CMK (cell line): ENCODE measurements at regions not wholly inside any gene's neighbourhood (a gene's known extent, or its start where the extent isn't known, plus 50 kb on each side); places are given as distances from the start of the nearest gene placed in this dataset.

Source experiments
- DNase-seq: peaks from one replicate; pipeline ENCODE4 v3.0.0-alpha.2; 2010; ENCODE audit warnings: low read depth

DNA sequence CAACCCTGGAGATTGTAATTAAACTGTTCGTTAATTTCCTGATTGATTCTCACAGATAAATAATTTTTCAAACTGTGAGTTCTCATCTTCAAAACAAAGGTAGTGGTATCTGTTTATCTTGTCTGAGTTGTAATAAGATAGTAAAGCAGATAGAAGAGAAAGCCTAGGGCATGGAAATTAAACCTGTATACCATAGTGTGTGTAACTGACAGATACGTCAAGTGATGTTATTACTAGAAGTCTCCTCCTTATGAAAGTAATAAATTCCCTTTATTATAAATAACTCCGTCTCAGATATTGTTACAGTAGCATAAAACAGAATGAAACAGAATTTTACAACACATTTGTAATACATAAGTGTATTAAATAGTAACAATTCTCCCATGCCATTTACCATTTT lies 1065.1 kb downstream of the SLITRK1 start:
- no peak for DNase-seq

GRCh38 chr13:82815791-82816190 lies 1066.5 kb downstream of the SLITRK1 start:
- no peak for DNase-seq

DNA sequence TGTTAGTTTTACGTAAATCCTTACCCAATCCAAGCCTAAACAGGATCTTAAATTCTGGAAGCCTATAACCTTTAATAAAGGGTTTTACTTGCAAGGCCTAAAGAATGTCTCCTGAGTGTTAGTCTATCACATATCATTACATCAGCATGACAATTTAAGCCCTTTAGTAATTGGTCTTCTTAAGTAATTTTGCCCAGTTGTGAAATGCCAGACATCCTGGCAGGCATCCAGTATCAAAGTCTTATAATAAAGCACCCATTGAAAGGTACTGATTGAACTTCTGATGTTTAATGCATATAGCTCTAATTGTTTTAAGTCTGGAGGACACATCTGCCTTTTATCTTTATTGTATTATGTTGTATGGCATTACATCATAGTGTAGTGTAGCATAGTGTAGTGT lies 1078.9 kb downstream of the SLITRK1 start:
- no peak for DNase-seq

DNA sequence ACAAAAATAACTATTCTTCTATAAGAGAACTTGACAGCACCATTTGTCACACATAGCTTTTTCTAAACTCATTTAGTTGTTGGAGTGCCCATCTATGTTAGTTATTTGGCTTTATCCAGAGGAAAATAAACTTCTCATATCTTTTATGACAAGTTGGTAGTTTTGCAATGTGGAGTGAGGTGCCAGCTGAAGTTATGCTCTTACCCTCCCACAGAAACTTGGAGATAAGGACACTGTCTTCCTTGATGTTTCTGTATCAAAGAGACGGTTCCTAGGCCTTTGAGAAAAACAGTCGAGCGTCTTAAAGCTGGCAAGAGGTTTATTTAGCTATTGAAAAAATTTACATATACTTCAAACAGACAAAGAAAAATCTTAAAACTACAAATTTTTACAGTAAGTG lies 1079.7 kb downstream of the SLITRK1 start:
- DNase-seq, result no peak

- no peak for DNase-seq
Observed at GRCh38 chr13:82800391-82800790, 1081.9 kb downstream of the SLITRK1 start.

- DNase-seq, result no peak
Observed at GRCh38 chr13:82797876-82798275, 1084.4 kb downstream of the SLITRK1 start.

DNA sequence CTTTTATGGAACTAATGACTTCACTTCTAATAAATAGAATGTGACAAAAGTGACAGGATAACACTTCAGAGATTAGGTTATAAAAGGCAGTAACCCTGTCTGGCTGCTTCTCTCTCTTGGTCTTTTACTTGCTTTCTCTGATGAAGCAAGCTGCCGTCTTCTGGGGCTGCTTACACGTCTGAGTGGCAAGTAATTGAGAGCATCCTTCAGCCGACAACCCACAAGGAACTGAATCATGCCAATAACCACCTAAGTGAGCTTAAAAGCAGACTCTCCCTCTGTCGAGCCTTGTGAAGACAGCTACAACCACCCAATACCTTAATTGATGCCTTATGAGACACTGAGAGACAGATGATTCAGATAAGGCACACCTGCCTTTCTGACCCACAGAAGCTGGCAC lies 1091.2 kb downstream of the SLITRK1 start:
- no peak for DNase-seq

DNA sequence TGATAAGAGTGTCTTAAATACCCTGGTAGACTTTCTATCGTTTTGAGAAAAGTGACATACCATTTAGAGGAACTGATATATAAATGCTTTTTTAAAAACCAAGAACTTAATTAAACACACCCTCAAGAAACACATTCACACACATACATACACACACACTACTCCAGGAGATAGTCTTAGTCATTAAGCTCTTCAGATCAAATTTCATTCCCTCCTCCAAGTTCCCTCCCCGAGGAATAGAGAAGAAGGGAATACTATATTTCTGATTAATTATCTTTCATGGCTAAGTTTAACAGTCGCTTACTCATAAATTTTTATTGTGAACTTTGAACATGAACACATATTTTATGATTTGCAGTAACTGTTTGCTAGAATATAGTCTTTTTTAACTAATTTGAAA lies 1109.5 kb downstream of the SLITRK1 start:
- no peak for DNase-seq

DNA sequence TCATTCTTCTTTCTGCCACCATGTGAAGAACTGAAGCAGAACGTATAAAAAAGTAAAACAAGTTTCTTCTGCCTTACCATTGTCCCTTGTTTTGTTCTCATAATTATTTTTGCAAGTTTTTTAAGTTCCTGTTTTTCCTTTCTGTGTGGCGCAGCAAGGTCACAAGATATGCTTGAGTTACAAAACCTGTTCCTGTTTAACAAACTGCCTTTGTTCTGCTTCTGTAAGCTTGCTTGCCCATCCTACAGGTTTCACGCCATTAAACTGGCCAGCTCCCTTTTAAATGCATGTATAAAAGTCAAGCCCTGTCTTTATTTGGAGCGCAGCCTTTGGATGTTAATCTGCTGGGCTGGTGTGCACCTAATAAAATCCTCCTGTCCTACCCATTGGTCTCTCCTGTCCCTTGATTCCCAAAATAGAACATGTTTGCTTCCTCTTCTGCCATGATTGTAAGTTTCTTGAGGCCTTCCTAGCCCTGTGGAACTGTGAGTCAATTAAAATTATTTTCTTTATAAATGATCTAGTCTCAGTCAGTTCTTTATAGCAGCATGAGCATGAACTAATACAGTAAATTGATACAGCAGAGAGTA lies 1115.4 kb downstream of the SLITRK1 start:
- no peak for DNase-seq

GRCh38 chr13:82758044-82758443 lies 1124.2 kb downstream of the SLITRK1 start:
- DNase-seq, result no peak

- no peak for DNase-seq
Observed at GRCh38 chr13:82751206-82751605, 1131.1 kb downstream of the SLITRK1 start.

DNA sequence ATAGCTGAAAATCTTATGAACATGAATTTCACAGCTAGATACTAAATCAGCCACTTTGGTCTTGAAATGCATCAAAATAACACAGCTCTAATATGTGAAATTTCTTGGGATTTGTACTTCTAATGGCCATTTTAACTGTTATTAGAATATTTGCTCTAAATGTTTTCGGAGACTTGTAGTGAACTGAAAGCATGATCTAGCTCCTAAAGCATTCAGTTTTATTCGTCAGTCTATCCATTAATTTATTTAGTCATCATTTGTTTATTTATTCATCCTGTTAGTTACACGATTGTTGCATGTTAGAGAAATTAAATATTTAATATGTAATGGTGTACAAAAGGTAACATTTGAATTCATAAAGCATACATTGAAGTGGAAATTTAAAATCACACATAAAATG lies 1132.7 kb downstream of the SLITRK1 start:
- DNase-seq, result no peak

- DNase-seq, result no peak
Observed at GRCh38 chr13:82747958-82748357, 1134.3 kb downstream of the SLITRK1 start.

- no peak for DNase-seq
Observed at GRCh38 chr13:82747291-82747690, 1135.0 kb downstream of the SLITRK1 start.

- DNase-seq, result no peak
Observed at GRCh38 chr13:82740442-82740841, 1141.8 kb downstream of the SLITRK1 start.

GRCh38 chr13:82739881-82740280 lies 1142.4 kb downstream of the SLITRK1 start:
- DNase-seq, result no peak

GRCh38 chr13:82729401-82729800 lies 1152.9 kb downstream of the SLITRK1 start:
- DNase-seq, result no peak

- no peak for DNase-seq
Observed at GRCh38 chr13:82720986-82721385, 1161.3 kb downstream of the SLITRK1 start.

- DNase-seq, result peak; percentile 11
Observed at GRCh38 chr13:82719987-82720386, 1162.3 kb downstream of the SLITRK1 start.

- no peak for DNase-seq
Observed at GRCh38 chr13:82717249-82717648, 1165.0 kb downstream of the SLITRK1 start.

DNA sequence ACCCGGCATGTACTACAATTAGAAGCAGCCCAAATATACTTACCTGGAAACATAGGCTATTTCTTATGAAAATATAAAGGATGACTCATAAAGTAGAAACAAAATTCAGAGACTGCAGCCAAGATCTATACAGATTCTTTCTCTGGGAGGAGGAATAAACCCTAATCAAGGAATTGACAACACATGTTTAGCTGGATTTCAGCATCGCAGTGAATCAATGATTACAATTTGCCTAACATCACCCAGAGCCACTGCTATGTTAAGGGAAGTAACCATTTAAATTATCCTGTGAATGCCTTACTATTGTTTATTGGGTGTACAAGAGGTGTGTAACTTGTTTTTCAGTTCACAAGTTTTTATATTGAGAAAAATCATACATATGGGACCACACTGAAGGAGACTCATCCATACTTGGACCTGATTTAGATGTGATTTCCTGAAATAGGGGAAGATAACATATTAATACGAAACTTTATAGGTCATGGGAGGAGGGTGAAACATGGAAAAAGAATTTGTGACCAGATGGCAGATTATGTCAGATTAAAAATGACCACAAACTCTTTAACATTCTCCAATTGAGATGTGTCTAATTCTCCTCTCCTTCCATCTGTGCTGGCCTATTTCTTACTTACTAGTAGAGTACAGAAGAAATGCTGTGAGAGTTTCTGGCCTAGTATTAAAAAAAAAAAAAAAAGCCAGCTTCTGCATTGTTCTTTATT lies 1168.4 kb downstream of the SLITRK1 start:
- no peak for DNase-seq

GRCh38 chr13:82702513-82702912 lies 1179.8 kb downstream of the SLITRK1 start:
- no peak for DNase-seq

DNA sequence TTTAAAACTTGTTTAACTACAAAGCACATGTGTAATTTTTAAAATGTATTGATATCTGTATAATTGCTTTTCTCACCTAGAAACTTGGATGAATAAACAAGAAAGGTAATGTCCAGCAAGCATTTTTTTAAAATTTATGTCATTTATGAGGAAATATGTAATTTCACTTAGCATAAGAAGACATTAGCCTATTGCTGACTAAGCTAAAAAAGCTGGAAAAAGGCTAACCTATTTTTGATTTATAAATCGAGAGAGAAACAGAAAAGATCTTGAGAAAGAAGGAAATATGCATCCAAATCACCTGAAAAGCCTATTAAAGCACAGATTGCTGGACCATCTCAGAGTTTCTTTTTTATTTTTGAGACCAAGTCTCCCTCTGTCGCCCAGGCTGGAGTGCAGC lies 1181.3 kb downstream of the SLITRK1 start:
- no peak for DNase-seq

GRCh38 chr13:82698941-82699340 lies 1183.3 kb downstream of the SLITRK1 start:
- no peak for DNase-seq
